Heart right ventricle (tissue), 16 donors: ENCODE measurements at regions not wholly inside any gene's neighbourhood (a gene's known extent, or its start where the extent isn't known, plus 50 kb on each side); places are given as distances from the start of the nearest gene placed in this dataset.

Experiments used
- ATAC-seq, 8 donors: fragments of 200-7000 bp; cut with Tn5 transposase; one replicate each; pipeline ENCODE4 v1.9.1; 2020; ENCODE audit warnings: mild to moderate bottlenecking in 8 of 8, moderate library complexity in 8 of 8, moderate number of reproducible peaks in 1 of 8
- DNase-seq, 2 donors: peaks; one replicate each; pipeline ENCODE4 v3.0.0-alpha.2; 2020
- H3K27ac ChIP-seq, 10 donors: fragments of 200-600 bp; sonication (generic) in 2 of 10; one replicate each; pipeline versions ENCODE4 v1.5.0 to v1.8.0; 2020 to 2022; ENCODE audit warnings: mild to moderate bottlenecking in 3 of 10
- H3K27me3 ChIP-seq, 7 donors: fragments of 200-600 bp; one replicate each; pipeline ENCODE4 v1.8.0; 2021 to 2022; ENCODE audit warnings: mild to moderate bottlenecking in 2 of 7
- H3K36me3 ChIP-seq, 9 donors: fragments of 200-600 bp; sonication (generic) in 1 of 9; one replicate each; pipeline versions ENCODE4 v1.5.0 to v1.8.0; 2020 to 2022; ENCODE audit warnings: mild to moderate bottlenecking in 2 of 9
- H3K4me1 ChIP-seq, 9 donors: fragments of 200-600 bp; sonication (generic) in 1 of 9; one replicate each; pipeline versions ENCODE4 v1.5.0 to v1.8.0; 2020 to 2022; ENCODE audit warnings: mild to moderate bottlenecking in 4 of 9
- H3K4me3 ChIP-seq, 10 donors: fragments of 200-600 bp; sonication (generic) in 2 of 10; one replicate each; pipeline versions ENCODE4 v1.5.0 to v1.8.0; 2020 to 2022; ENCODE audit warnings: mild to moderate bottlenecking in 7 of 10, moderate library complexity in 2 of 10
- H3K9me3 ChIP-seq, 11 donors: fragments of 200-600 bp in 10 of 11; sonication (generic) in 2 of 11; one replicate each; pipeline versions ENCODE4 v1.5.0 to v1.8.0; 2013 to 2022; ENCODE audit warnings: mild to moderate bottlenecking in 2 of 11, control low read depth in 1 of 11, moderate library complexity in 1 of 11
- CTCF ChIP-seq, 9 donors: fragments of 200-600 bp; sonication (generic) in 2 of 9; IDR thresholded peaks; one replicate each; pipeline versions ENCODE4 v1.5.0 to v1.8.0; 2021 to 2022; ENCODE audit warnings: antibody characterized with exemption in 9 of 9, mild to moderate bottlenecking in 5 of 9, moderate library complexity in 1 of 9
- WGBS, 2 donors: extraction: QIAGEN DNeasy Blood & Tissue Kit; methylation state at CpG; one replicate each; pipeline ENCODE4 v1.1.7; 2013; ENCODE audit warnings: inconsistent platforms in 1 of 2; 5-methylcytosine and 5-hydroxymethylcytosine counted together
- intact Hi-C, 10 donors: fragments of 100-400 bp; cut with DNase I; formaldehyde crosslinking; loops; one replicate each; pipeline versions ENCODE4 v1.11.1 to v1.14.2; 2022
- donor health status: Arrhythmogenic right ventricular cardiomyopathy.
- donor health status: ischemic (EF 13 %, LVEDD 7.1; RV severe dilation, severe dysfunction).
- donor health status: healthy with polysubstance abuse.
- donor health status: DM: no; HTN: yes; CAD: no.
- donor health status: DM: no; HTN: no; CAD: no.
- donor health status: ischemic (EF 25% LVEDD 6.9; RV normal size, moderate dysfunction).
- donor health status: ischemic (EF 25% LVEDD 5.7; RV mildly dilated, moderate dysfunction).
- donor health status: healthy.
- donor health status: DM: yes; HTN: yes; CAD: no.
- donor health status: Ischemic cardiomyopathy.
- donor health status: ischemic (EF 35%, LVEDD 5.7; RV mildly dilated, moderate dysfunction).
- donor health status: nonischemic (EF 11% LVEDD 7.7; RV severe dilation, severe dysfunction).
- donor health status: DM: yes; HTN: yes; CAD: no.
- donor health status: PGD.
- donor health status: ischemic (EF 29% LVEDD 5.4; RV normal size, mild dysfunction).
- donor health status: nonischemic (EF 23%, LVEDD 6.1; RV moderate dilation, normal function).

GRCh38 chr3:178002113-178002512, 534.1 kb upstream of the KCNMB2 start:
- Histone ChIP-seq H3K27me3 (no peaks in the 10 kb centered on the region), H3K4me1 (peaks cover 0 to 22% (median 0%) of the 10 kb centered on the region in 9 donors), H3K36me3 (no peaks in the 10 kb centered on the region), H3K4me3 (no peak overlapping the region), H3K27ac (peak overlapping the region in 1 of 10 donors; percentile 80), H3K9me3 (peaks cover 0 to 15% (median 4%) of the 10 kb centered on the region in 11 donors)
- ATAC-seq (no peak), DNase-seq (no peak)
- intact Hi-C loops = no loop called here
- TF ChIP-seq CTCF (IDR thresholded peaks at IDR 0.05) = no peak

- TF ChIP-seq CTCF (IDR thresholded peaks at IDR 0.05) = no peak
- intact Hi-C loops = no loop called here
- 57 to 94% methylated on average over 2 of the region's 2 CpGs for WGBS, 2 donors
Measured at GRCh38 chr3:178003756-178004155, 532.5 kb upstream of the KCNMB2 start.

GRCh38 chr3:178005961-178006360, 530.3 kb upstream of the KCNMB2 start:
- Histone ChIP-seq H3K4me3 (no peak overlapping the region), H3K27me3 (no peaks in the 10 kb centered on the region), H3K36me3 (no peaks in the 10 kb centered on the region), H3K4me1 (peaks cover 0 to 20% (median 0%) of the 10 kb centered on the region in 9 donors), H3K9me3 (no peaks in the 10 kb centered on the region), H3K27ac (no peak overlapping the region)
- intact Hi-C loops = no loop called here
- no peak for TF ChIP-seq CTCF (IDR thresholded peaks at IDR 0.05)
- DNase-seq (no peak), ATAC-seq (no peak)
- WGBS, 2 donors = 98 to 99% methylated on average over 1 of the region's 1 CpG

More at GRCh38 chr3:178003756-178004155, 532.5 kb upstream of the KCNMB2 start:
- ATAC-seq = no peak
- Histone ChIP-seq H3K36me3 (no peaks in the 10 kb centered on the region), H3K4me3 (no peak overlapping the region), H3K27ac (peak overlapping the region in 2 of 10 donors; percentile 21 to 80), H3K27me3 (no peaks in the 10 kb centered on the region), H3K9me3 (peaks cover 0 to 14% (median 4%) of the 10 kb centered on the region in 11 donors), H3K4me1 (peaks cover 0 to 22% (median 0%) of the 10 kb centered on the region in 9 donors)
- no peak for DNase-seq

- DNase-seq (no peak), ATAC-seq (no peak)
- Histone ChIP-seq H3K4me3 (no peak overlapping the region), H3K4me1 (no peaks in the 10 kb centered on the region), H3K27ac (no peak overlapping the region), H3K27me3 (no peaks in the 10 kb centered on the region), H3K9me3 (no peaks in the 10 kb centered on the region), H3K36me3 (no peaks in the 10 kb centered on the region)
- intact Hi-C loops = no loop called here
- no peak for TF ChIP-seq CTCF (IDR thresholded peaks at IDR 0.05)
- 97% methylated on average over 2 of the region's 2 CpGs for WGBS, 2 donors
Measured at GRCh38 chr3:178010306-178010705, 525.9 kb upstream of the KCNMB2 start.
